Endodermal cell (in vitro differentiated cells): ENCODE measurements at regions not wholly inside any gene's neighbourhood (a gene's known extent, or its start where the extent isn't known, plus 50 kb on each side); places are given as distances from the start of the nearest gene placed in this dataset.

ENCODE experiments used
- DNase-seq: peaks from one replicate; pipeline ENCODE4 v3.0.0-alpha.2; 2017
- H3K27ac ChIP-seq: 2 replicates; pipeline ENCODE4 v1.5.1; 2013; ENCODE audit warnings: mild to moderate bottlenecking, low read depth, low read length, moderate library complexity
- H3K27me3 ChIP-seq: 2 replicates; pipeline ENCODE4 v1.6.1; 2013; ENCODE audit warnings: mild to moderate bottlenecking, low read length, moderate library complexity; ENCODE audit not compliant: insufficient read depth, control insufficient read depth, poor library complexity, severe bottlenecking
- H3K36me3 ChIP-seq: 2 replicates; pipeline ENCODE4 v1.7.0; 2013; ENCODE audit warnings: mild to moderate bottlenecking, low read length, moderate library complexity; ENCODE audit not compliant: control insufficient read depth, insufficient read depth
- H3K4me1 ChIP-seq: one replicate; pipeline ENCODE4 v1.7.0; 2013; ENCODE audit warnings: low read length; ENCODE audit not compliant: control insufficient read depth, insufficient read depth
- H3K4me3 ChIP-seq: 2 replicates; pipeline ENCODE4 v1.5.1; 2013; ENCODE audit warnings: mild to moderate bottlenecking, low read length, moderate library complexity
- H3K9ac ChIP-seq: 2 replicates; pipeline ENCODE4 v1.6.1; 2013; ENCODE audit warnings: mild to moderate bottlenecking, low read length, moderate library complexity; ENCODE audit not compliant: poor library complexity, severe bottlenecking; ENCODE audit errors: extremely low read depth
- H3K9me3 ChIP-seq: 2 replicates; pipeline ENCODE4 v1.6.1; 2013; ENCODE audit warnings: mild to moderate bottlenecking, low read length, moderate library complexity; ENCODE audit not compliant: control insufficient read depth
- H3K27ac Mint-ChIP-seq: 2 replicates; pipeline ENCODE4 v1.8.0; 2020; ENCODE audit warnings: mixed read lengths
- H3K27me3 Mint-ChIP-seq: 2 replicates; pipeline ENCODE4 v1.8.0; 2021; ENCODE audit warnings: mild to moderate bottlenecking, mixed read lengths; ENCODE audit not compliant: insufficient read depth
- H3K36me3 Mint-ChIP-seq: 2 replicates; pipeline ENCODE4 v1.8.0; 2020; ENCODE audit warnings: low read depth, mixed read lengths
- H3K4me1 Mint-ChIP-seq: 2 replicates; pipeline ENCODE4 v1.8.0; 2020; ENCODE audit warnings: mixed read lengths
- H3K4me3 Mint-ChIP-seq: 2 replicates; pipeline ENCODE4 v1.8.0; 2020; ENCODE audit warnings: mild to moderate bottlenecking, moderate library complexity, mixed read lengths
- H3K9me3 Mint-ChIP-seq: 2 replicates; pipeline ENCODE4 v1.8.0; 2020; ENCODE audit warnings: mild to moderate bottlenecking, mixed read lengths
- WGBS, 2 experiments: methylation state at CpG; one replicate each; pipeline versions ENCODE4 v1.1.5 to v1.1.7; 2013; ENCODE audit warnings: missing lambda C conversion rate in 2 of 2, mixed read lengths in 1 of 2; ENCODE audit not compliant: insufficient coverage in 1 of 2, insufficient read length in 1 of 2; 5-methylcytosine and 5-hydroxymethylcytosine counted together
- TF ChIP-seq, protein P1 (sequence below): fragments of 200-600 bp; sonication (generic); conservative IDR thresholded peaks from 2 replicates; pipeline ENCODE4 v1.5.0; 2021; ENCODE audit warnings: antibody characterized with exemption, mild to moderate bottlenecking

DNA sequence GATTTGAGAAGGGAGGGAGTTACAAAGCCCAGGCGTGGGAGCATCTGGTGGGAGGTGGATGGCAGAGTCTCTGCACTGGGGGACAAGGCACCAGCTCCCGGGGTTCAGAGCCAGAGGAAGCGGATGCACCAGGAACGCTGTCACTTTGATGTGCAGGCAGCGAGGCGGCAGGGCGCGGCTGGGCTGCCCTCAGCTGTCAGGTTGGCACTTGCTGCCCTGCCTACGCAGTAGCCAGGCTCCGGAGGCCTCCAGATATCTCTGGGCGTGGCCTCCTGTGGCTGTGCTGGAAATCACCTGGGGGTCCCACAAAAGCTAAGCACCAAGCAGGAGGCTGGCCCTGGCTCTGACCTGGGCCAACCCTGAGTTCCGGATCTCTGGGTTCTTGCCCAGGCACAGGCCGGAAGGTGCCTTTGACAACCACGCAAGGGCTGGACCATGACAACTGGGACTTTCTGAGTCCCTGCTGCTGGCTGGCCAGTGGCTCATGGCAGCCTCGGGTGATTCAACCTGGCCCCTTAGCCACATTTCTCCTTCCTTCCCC is 62.1 kb upstream of the MAP1LC3B2 start:
- WGBS, 2 experiments, result 93% methylated on average over 14 to 15 of the region's 15 CpGs
- H3K27ac Mint-ChIP-seq, result no peak overlapping the region

DNA sequence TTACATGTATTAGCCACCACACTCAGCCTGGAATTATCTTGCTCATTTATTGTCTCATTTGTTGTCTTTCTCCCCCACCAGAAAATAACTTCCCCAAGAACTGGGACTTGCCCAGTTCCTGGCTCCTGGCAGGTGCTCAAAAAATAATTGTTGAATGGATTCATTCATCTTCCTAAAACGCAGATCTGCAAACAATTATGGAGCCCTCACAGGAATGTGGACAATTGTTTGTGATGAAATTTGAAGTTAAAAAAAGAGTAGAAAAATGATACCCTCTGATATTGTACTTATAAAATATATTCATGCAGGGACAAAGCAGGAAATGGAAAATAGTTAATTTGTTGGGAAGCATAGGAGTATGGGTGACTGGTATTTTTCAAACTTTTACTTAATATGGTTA is 60.7 kb upstream of the MAP1LC3B2 start:
- H3K4me3 ChIP-seq, result no peak overlapping the region
- no peak overlapping the region for H3K27ac ChIP-seq
- Mint-ChIP-seq H3K4me1 (no peaks in the 10 kb centered on the region), H3K4me3 (no peak overlapping the region), H3K36me3 (no peaks in the 10 kb centered on the region), H3K9me3 (no peaks in the 10 kb centered on the region), H3K27me3 (no peaks in the 10 kb centered on the region), H3K27ac (no peak overlapping the region)
- H3K27me3 ChIP-seq, result no peaks in the 10 kb centered on the region
- no peaks in the 10 kb centered on the region for H3K36me3 ChIP-seq
- H3K9ac ChIP-seq, result no peak overlapping the region
- no peaks in the 10 kb centered on the region for H3K9me3 ChIP-seq
- 100% methylated on average over 1 of the region's 1 CpG for WGBS, 2 experiments
- no peaks in the 10 kb centered on the region for H3K4me1 ChIP-seq
- DNase-seq, result no peak
- TF ChIP-seq, protein P1, sequence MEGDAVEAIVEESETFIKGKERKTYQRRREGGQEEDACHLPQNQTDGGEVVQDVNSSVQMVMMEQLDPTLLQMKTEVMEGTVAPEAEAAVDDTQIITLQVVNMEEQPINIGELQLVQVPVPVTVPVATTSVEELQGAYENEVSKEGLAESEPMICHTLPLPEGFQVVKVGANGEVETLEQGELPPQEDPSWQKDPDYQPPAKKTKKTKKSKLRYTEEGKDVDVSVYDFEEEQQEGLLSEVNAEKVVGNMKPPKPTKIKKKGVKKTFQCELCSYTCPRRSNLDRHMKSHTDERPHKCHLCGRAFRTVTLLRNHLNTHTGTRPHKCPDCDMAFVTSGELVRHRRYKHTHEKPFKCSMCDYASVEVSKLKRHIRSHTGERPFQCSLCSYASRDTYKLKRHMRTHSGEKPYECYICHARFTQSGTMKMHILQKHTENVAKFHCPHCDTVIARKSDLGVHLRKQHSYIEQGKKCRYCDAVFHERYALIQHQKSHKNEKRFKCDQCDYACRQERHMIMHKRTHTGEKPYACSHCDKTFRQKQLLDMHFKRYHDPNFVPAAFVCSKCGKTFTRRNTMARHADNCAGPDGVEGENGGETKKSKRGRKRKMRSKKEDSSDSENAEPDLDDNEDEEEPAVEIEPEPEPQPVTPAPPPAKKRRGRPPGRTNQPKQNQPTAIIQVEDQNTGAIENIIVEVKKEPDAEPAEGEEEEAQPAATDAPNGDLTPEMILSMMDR, result no peak

More for the DNA sequence above, 62.1 kb upstream of the MAP1LC3B2 start:
- Histone ChIP-seq H3K4me3 (no peak overlapping the region), H3K9me3 (no peaks in the 10 kb centered on the region), H3K4me1 (no peaks in the 10 kb centered on the region), H3K27me3 (no peaks in the 10 kb centered on the region), H3K9ac (no peak overlapping the region), H3K36me3 (no peaks in the 10 kb centered on the region), H3K27ac (no peak overlapping the region)
- Mint-ChIP-seq H3K4me3 (no peak overlapping the region), H3K36me3 (no peaks in the 10 kb centered on the region), H3K9me3 (no peaks in the 10 kb centered on the region), H3K27me3 (no peaks in the 10 kb centered on the region), H3K4me1 (no peaks in the 10 kb centered on the region)
- TF ChIP-seq, protein P1, result no peak
- DNase-seq, result peak; percentile 63

DNA sequence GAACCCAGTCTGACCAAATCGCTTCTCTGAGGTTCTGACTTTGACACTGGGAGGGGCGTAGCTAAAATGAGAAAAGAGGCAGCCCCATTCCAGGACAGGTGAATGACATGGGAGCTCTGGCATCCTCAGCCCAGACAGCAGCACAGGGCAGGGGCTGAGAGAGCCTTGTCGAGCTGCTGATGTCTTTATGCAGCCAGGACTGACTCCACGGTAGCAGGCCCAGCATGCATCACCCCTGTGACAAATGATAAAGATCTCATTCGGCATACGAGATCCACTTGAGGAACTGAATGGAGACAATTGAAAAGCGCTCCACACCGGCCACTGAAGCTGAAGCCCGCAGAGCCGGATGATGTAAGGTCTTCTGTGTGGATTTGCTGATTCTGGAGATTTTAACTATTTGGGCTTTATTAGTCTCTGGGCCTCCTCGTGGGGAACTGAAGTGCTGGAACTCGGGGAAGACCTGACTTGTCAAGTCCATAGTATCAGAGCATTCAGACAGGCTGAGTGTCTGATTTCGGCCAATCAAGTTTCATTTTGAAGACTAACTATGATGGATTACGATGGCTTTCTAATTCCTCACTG is 56.9 kb upstream of the MAP1LC3B2 start:
- no peaks in the 10 kb centered on the region for H3K9me3 ChIP-seq
- TF ChIP-seq, protein P1, result no peak
- Mint-ChIP-seq H3K9me3 (no peaks in the 10 kb centered on the region), H3K36me3 (no peaks in the 10 kb centered on the region), H3K27me3 (no peaks in the 10 kb centered on the region), H3K27ac (no peak overlapping the region), H3K4me3 (no peak overlapping the region), H3K4me1 (peaks cover 8% of the 10 kb centered on the region)
- H3K4me1 ChIP-seq, result no peaks in the 10 kb centered on the region
- H3K4me3 ChIP-seq, result no peak overlapping the region
- WGBS, 2 experiments, result 81 to 82% methylated on average over 14 of the region's 14 CpGs
- H3K9ac ChIP-seq, result no peak overlapping the region
- no peaks in the 10 kb centered on the region for H3K36me3 ChIP-seq
- H3K27ac ChIP-seq, result no peak overlapping the region
- H3K27me3 ChIP-seq, result no peaks in the 10 kb centered on the region
- DNase-seq, result no peak
